HepG2 (cell line): ENCODE measurements at regions not wholly inside any gene's neighbourhood (a gene's known extent, or its start where the extent isn't known, plus 50 kb on each side); places are given as distances from the start of the nearest gene placed in this dataset.

ENCODE experiments used
- AGO2 ChIP-seq: fragments of 200-400 bp; formaldehyde crosslinking; optimal IDR thresholded peaks from 2 replicates; pipeline ENCODE3; 2017; ENCODE audit warnings: mild to moderate bottlenecking, low read depth, low read length, moderate library complexity
- CEBPB ChIP-seq: IDR thresholded peaks from 2 replicates; pipeline ENCODE4 v1.6.1; 2011; ENCODE audit warnings: low read depth, low read length, improper control_type of control experiment, borderline replicate concordance
- CREM ChIP-seq, 2 experiments: sonication (generic) in 1 of 2; formaldehyde crosslinking in 1 of 2; IDR thresholded peaks; 2 replicates each; pipeline versions ENCODE4 v1.4.0 to v1.6.1; 2016 to 2020; ENCODE audit warnings: antibody characterized with exemption in 1 of 2, mild to moderate bottlenecking in 1 of 2, missing genetic modification reagents in 1 of 2
- CTCF ChIP-seq: sonication (generic); formaldehyde crosslinking; IDR thresholded peaks from 2 replicates; pipeline ENCODE4 v1.5.0; 2020; ENCODE audit warnings: mild to moderate bottlenecking, missing genetic modification reagents, moderate library complexity
- EHMT2 ChIP-seq: fragments of 200-600 bp; sonication (generic); IDR thresholded peaks from 2 replicates; pipeline ENCODE4 v1.7.0; 2017; ENCODE audit warnings: antibody characterized with exemption, low read depth, low read length, borderline replicate concordance
- EP300 ChIP-seq, 3 experiments: sonication (generic) in 1 of 3; formaldehyde crosslinking in 1 of 3; IDR thresholded peaks; 2 replicates each; pipeline versions ENCODE4 v1.5.1 to v1.6.1; 2011 to 2020; ENCODE audit warnings: low read depth in 2 of 3, low read length in 2 of 3, borderline replicate concordance in 1 of 3, improper control_type of control experiment in 1 of 3, mild to moderate bottlenecking in 1 of 3, missing genetic modification reagents in 1 of 3, moderate library complexity in 1 of 3
- MYC ChIP-seq: sonication (generic); formaldehyde crosslinking; IDR thresholded peaks from 2 replicates; pipeline ENCODE4 v1.9.0; 2021; ENCODE audit warnings: missing genetic modification reagents, borderline replicate concordance
- POLR2AphosphoS5 ChIP-seq: IDR thresholded peaks from 2 replicates; pipeline ENCODE4 v1.6.1; 2012; ENCODE audit warnings: low read depth, low read length
- RFX5 ChIP-seq: IDR thresholded peaks from 2 replicates; pipeline ENCODE4 v1.6.1; 2011; ENCODE audit warnings: low read depth, low read length, improper control_type of control experiment
- SP5 ChIP-seq: IDR thresholded peaks from 2 replicates; pipeline ENCODE4 v1.6.1; 2016; ENCODE audit warnings: low read depth, borderline replicate concordance
- TAF1 ChIP-seq: sonication (generic); formaldehyde crosslinking; IDR thresholded peaks from 2 replicates; pipeline ENCODE4 v1.4.0; 2020; ENCODE audit warnings: missing genetic modification reagents
- ZNF737 ChIP-seq: sonication (generic); formaldehyde crosslinking; IDR thresholded peaks from 2 replicates; pipeline ENCODE4 v1.5.0; 2020; ENCODE audit warnings: missing genetic modification reagents, mild to moderate bottlenecking, borderline replicate concordance

- TF ChIP-seq CTCF (CRISPR knock-in tag) (no peak), AGO2 (no peak), EHMT2 (no peak), TAF1 (no peak), POLR2AphosphoS5 (no peak), ZNF737 (CRISPR knock-in tag) (no peak), EP300 (IDR thresholded peaks at IDR 0.05; ENCODE audit: low read depth in 2 of 2, low read length in 2 of 2) (no peak), EP300 (CRISPR knock-in tag; IDR thresholded peaks at IDR 0.05; ENCODE audit: borderline replicate concordance) (no peak), MYC (CRISPR knock-in tag) (no peak), CREM (IDR thresholded peaks at IDR 0.05) (no peak), CREM (CRISPR knock-in tag; IDR thresholded peaks at IDR 0.05) (no peak), CEBPB (no peak), RFX5 (no peak), SP5 (no peak)
Observed at GRCh38 chr1:67597336-67597735, 87.7 kb upstream of the GADD45A start.
